Heart left ventricle (tissue), 13 donors: ENCODE measurements at regions not wholly inside any gene's neighbourhood (a gene's known extent, or its start where the extent isn't known, plus 50 kb on each side); places are given as distances from the start of the nearest gene placed in this dataset.

Experiments
- POLR2A ChIP-seq, 2 donors: fragments of 450-650 bp; IDR thresholded peaks; one replicate each; pipeline ENCODE4 v1.6.1; 2017; ENCODE audit warnings: antibody characterized with exemption in 2 of 2, mild to moderate bottlenecking in 2 of 2, moderate library complexity in 2 of 2
- TF ChIP-seq, protein P1 (sequence below), 12 donors: fragments of 200-600 bp; sonication (generic) in 4 of 12; IDR thresholded peaks; one replicate each; pipeline versions ENCODE4 v1.5.0 to v1.8.0; 2018 to 2022; ENCODE audit warnings: antibody characterized with exemption in 12 of 12, mild to moderate bottlenecking in 5 of 12
- donor health status: ischemic (EF 13 %, LVEDD 7.1; RV severe dilation, severe dysfunction).
- donor health status: DM: no; HTN: yes; CAD: no.
- donor health status: DM: no; HTN: no; CAD: no.
- donor health status: ischemic (EF 25% LVEDD 6.9; RV normal size, moderate dysfunction).
- donor health status: ischemic (EF 25% LVEDD 5.7; RV mildly dilated, moderate dysfunction).
- donor health status: ischemic (EF 35%, LVEDD 5.7; RV mildly dilated, moderate dysfunction).
- donor health status: nonischemic (EF 11% LVEDD 7.7; RV severe dilation, severe dysfunction).
- donor health status: DM: yes; HTN: yes; CAD: no.
- donor health status: PGD.
- donor health status: ischemic (EF 29% LVEDD 5.4; RV normal size, mild dysfunction).
- donor health status: nonischemic (EF 23%, LVEDD 6.1; RV moderate dilation, normal function).

- TF ChIP-seq, protein P1, sequence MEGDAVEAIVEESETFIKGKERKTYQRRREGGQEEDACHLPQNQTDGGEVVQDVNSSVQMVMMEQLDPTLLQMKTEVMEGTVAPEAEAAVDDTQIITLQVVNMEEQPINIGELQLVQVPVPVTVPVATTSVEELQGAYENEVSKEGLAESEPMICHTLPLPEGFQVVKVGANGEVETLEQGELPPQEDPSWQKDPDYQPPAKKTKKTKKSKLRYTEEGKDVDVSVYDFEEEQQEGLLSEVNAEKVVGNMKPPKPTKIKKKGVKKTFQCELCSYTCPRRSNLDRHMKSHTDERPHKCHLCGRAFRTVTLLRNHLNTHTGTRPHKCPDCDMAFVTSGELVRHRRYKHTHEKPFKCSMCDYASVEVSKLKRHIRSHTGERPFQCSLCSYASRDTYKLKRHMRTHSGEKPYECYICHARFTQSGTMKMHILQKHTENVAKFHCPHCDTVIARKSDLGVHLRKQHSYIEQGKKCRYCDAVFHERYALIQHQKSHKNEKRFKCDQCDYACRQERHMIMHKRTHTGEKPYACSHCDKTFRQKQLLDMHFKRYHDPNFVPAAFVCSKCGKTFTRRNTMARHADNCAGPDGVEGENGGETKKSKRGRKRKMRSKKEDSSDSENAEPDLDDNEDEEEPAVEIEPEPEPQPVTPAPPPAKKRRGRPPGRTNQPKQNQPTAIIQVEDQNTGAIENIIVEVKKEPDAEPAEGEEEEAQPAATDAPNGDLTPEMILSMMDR (IDR thresholded peaks at IDR 0.05) = no peak
- no peak for TF ChIP-seq POLR2A (IDR thresholded peaks at IDR 0.05)
These were observed 2128.9 kb downstream of the MRPL39 start for GRCh38 chr21:23478381-23478780.
